DND-41 (cell line): ENCODE measurements at regions not wholly inside any gene's neighbourhood (a gene's known extent, or its start where the extent isn't known, plus 50 kb on each side); places are given as distances from the start of the nearest gene placed in this dataset.

Source experiments
- ATAC-seq: fragments of 200-7000 bp; cut with Tn5 transposase; 3 replicates; pipeline ENCODE4 v1.9.1; 2021; ENCODE audit warnings: low read depth; ENCODE audit not compliant: insufficient read depth
- DNase-seq: peaks from one replicate; pipeline ENCODE4 v3.0.0-alpha.2; 2020
- H2AFZ ChIP-seq: 2 replicates; pipeline ENCODE4 v1.6.0; 2012; ENCODE audit warnings: low read depth, low read length
- H3K27ac ChIP-seq: 2 replicates; pipeline ENCODE4 v1.5.1; 2012; ENCODE audit warnings: low read length, inconsistent platforms
- H3K27me3 ChIP-seq: fragments of 200-600 bp; sonication (generic); 2 replicates; pipeline ENCODE4 v1.6.0; 2012; ENCODE audit warnings: low read length, mild to moderate bottlenecking, inconsistent platforms; ENCODE audit not compliant: insufficient read depth, poor library complexity
- H3K36me3 ChIP-seq: 2 replicates; pipeline ENCODE4 v1.5.1; 2012; ENCODE audit warnings: low read length, inconsistent platforms; ENCODE audit not compliant: insufficient read depth
- H3K4me1 ChIP-seq: 2 replicates; pipeline ENCODE4 v1.5.1; 2012; ENCODE audit warnings: mild to moderate bottlenecking, low read length; ENCODE audit not compliant: insufficient read depth
- H3K4me2 ChIP-seq: 2 replicates; pipeline ENCODE4 v1.6.0; 2012; ENCODE audit warnings: mild to moderate bottlenecking, moderate library complexity, low read length, inconsistent platforms; ENCODE audit not compliant: insufficient read depth
- H3K4me3 ChIP-seq, 2 experiments: fragments of 200-600 bp in 1 of 2; shearing (Covaris generic) in 1 of 2; 2 replicates each; pipeline ENCODE4 v1.5.1; 2012 to 2016; ENCODE audit warnings: inconsistent platforms in 2 of 2, low read length in 2 of 2, mild to moderate bottlenecking in 2 of 2, low read depth in 1 of 2, moderate library complexity in 1 of 2
- H3K79me2 ChIP-seq: 2 replicates; pipeline ENCODE4 v1.6.0; 2012; ENCODE audit warnings: low read length, inconsistent platforms; ENCODE audit not compliant: insufficient read depth
- H3K9ac ChIP-seq: 2 replicates; pipeline ENCODE4 v1.6.0; 2012; ENCODE audit warnings: low read depth, mild to moderate bottlenecking, inconsistent platforms, low read length, moderate library complexity
- H3K9me3 ChIP-seq: 2 replicates; pipeline ENCODE4 v1.5.1; 2012; ENCODE audit warnings: low read length, moderate library complexity, mild to moderate bottlenecking, inconsistent platforms; ENCODE audit not compliant: insufficient read depth, severe bottlenecking
- H4K20me1 ChIP-seq: 2 replicates; pipeline ENCODE4 v1.6.0; 2012; ENCODE audit warnings: low read length; ENCODE audit not compliant: insufficient read depth
- EZH2 ChIP-seq: IDR thresholded peaks from 3 replicates; pipeline ENCODE4 v1.6.1; 2012; ENCODE audit warnings: borderline replicate concordance, low read depth, mild to moderate bottlenecking, moderate library complexity, low read length, inconsistent platforms; ENCODE audit not compliant: severe bottlenecking
- TF ChIP-seq, protein P1 (sequence below): IDR thresholded peaks from 2 replicates; pipeline ENCODE4 v1.5.1; 2012; ENCODE audit warnings: borderline replicate concordance, low read length, moderate library complexity, mild to moderate bottlenecking; ENCODE audit not compliant: poor library complexity, severe bottlenecking; ENCODE audit errors: extremely low read depth

- no peak for TF ChIP-seq EZH2
- TF ChIP-seq, protein P1, sequence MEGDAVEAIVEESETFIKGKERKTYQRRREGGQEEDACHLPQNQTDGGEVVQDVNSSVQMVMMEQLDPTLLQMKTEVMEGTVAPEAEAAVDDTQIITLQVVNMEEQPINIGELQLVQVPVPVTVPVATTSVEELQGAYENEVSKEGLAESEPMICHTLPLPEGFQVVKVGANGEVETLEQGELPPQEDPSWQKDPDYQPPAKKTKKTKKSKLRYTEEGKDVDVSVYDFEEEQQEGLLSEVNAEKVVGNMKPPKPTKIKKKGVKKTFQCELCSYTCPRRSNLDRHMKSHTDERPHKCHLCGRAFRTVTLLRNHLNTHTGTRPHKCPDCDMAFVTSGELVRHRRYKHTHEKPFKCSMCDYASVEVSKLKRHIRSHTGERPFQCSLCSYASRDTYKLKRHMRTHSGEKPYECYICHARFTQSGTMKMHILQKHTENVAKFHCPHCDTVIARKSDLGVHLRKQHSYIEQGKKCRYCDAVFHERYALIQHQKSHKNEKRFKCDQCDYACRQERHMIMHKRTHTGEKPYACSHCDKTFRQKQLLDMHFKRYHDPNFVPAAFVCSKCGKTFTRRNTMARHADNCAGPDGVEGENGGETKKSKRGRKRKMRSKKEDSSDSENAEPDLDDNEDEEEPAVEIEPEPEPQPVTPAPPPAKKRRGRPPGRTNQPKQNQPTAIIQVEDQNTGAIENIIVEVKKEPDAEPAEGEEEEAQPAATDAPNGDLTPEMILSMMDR: no peak
- DNase-seq: no peak
Observed at GRCh38 chr7:52482076-52482475, 553.4 kb upstream of the POM121L12 start.

GRCh38 chr7:52481571-52481970 is 553.9 kb upstream of the POM121L12 start:
- Histone ChIP-seq H3K9me3 (no peaks in the 10 kb centered on the region), H3K9ac (no peak overlapping the region), H3K27ac (no peak overlapping the region), H3K4me1 (no peaks in the 10 kb centered on the region), H3K4me3 (no peak overlapping the region), H3K4me2 (no peak overlapping the region), H2AFZ (no peak overlapping the region), H3K79me2 (no peaks in the 10 kb centered on the region), H4K20me1 (no peaks in the 10 kb centered on the region), H3K36me3 (no peaks in the 10 kb centered on the region), H3K27me3 (no peaks in the 10 kb centered on the region)
- ATAC-seq: no peak
- TF ChIP-seq, protein P1: no peak
- TF ChIP-seq EZH2: no peak
- DNase-seq: no peak

More at GRCh38 chr7:52482076-52482475, 553.4 kb upstream of the POM121L12 start:
- no peaks in the 10 kb centered on the region for H3K79me2 ChIP-seq
- no peaks in the 10 kb centered on the region for H4K20me1 ChIP-seq
- no peak overlapping the region for H3K4me3 ChIP-seq
- H3K4me1 ChIP-seq: no peaks in the 10 kb centered on the region
- H2AFZ ChIP-seq: no peak overlapping the region
- ATAC-seq: no peak
- no peaks in the 10 kb centered on the region for H3K36me3 ChIP-seq
- no peak overlapping the region for H3K9ac ChIP-seq
- no peak overlapping the region for H3K27ac ChIP-seq
- no peak overlapping the region for H3K4me2 ChIP-seq
- no peaks in the 10 kb centered on the region for H3K27me3 ChIP-seq
- H3K9me3 ChIP-seq: no peaks in the 10 kb centered on the region

- H3K79me2 ChIP-seq: no peaks in the 10 kb centered on the region
- no peak overlapping the region for H3K27ac ChIP-seq
- no peaks in the 10 kb centered on the region for H4K20me1 ChIP-seq
- H3K27me3 ChIP-seq: no peaks in the 10 kb centered on the region
- ATAC-seq (no peak), DNase-seq (no peak)
- TF ChIP-seq, protein P1: no peak
- H3K36me3 ChIP-seq: no peaks in the 10 kb centered on the region
- H2AFZ ChIP-seq: no peak overlapping the region
- H3K9me3 ChIP-seq: no peaks in the 10 kb centered on the region
- no peak overlapping the region for H3K4me2 ChIP-seq
- H3K4me3 ChIP-seq: no peak overlapping the region
- no peaks in the 10 kb centered on the region for H3K4me1 ChIP-seq
- H3K9ac ChIP-seq: no peak overlapping the region
Observed at GRCh38 chr7:52479990-52480389, 555.4 kb upstream of the POM121L12 start.

DNA sequence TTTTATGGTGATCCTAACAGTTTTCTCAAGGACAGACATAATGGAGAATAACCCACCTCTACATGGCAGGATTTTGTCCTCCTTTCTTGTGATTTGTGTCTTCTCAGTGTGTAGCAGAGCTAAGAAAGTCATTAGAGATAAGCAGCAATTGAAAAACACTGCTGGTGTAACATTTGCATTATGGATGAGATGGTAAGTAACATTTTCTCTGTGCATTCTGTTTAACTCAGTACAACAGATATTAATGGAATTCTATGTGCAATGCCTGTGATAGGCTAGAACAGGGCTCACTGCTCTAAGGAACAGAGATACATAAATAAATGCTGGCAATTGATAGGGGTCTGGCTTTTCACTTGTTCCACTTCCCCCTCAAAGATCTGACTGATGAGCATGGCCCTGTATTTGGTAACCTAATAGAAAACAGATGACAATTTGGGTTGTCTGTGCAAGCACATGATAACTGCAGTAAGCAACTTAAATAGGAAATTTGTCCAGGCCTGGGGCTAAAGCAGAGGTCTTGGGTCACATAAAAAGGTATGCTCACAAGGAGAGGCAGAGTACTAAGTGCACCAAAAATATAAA is 560.3 kb upstream of the POM121L12 start:
- Histone ChIP-seq H3K9ac (no peak overlapping the region), H3K27me3 (no peaks in the 10 kb centered on the region), H3K4me3 (no peak overlapping the region), H3K4me2 (no peak overlapping the region), H4K20me1 (no peaks in the 10 kb centered on the region), H3K36me3 (no peaks in the 10 kb centered on the region), H3K79me2 (no peaks in the 10 kb centered on the region), H3K9me3 (no peaks in the 10 kb centered on the region), H3K27ac (no peak overlapping the region), H2AFZ (no peak overlapping the region), H3K4me1 (no peaks in the 10 kb centered on the region)
- no peak for ATAC-seq
- TF ChIP-seq, protein P1: no peak
- TF ChIP-seq EZH2: no peak
- DNase-seq: no peak
